ENCODE measurements at regions not wholly inside any gene's neighbourhood (a gene's known extent, or its start where the extent isn't known, plus 50 kb on each side); places are given as distances from the start of the nearest gene placed in this dataset.

DNA sequence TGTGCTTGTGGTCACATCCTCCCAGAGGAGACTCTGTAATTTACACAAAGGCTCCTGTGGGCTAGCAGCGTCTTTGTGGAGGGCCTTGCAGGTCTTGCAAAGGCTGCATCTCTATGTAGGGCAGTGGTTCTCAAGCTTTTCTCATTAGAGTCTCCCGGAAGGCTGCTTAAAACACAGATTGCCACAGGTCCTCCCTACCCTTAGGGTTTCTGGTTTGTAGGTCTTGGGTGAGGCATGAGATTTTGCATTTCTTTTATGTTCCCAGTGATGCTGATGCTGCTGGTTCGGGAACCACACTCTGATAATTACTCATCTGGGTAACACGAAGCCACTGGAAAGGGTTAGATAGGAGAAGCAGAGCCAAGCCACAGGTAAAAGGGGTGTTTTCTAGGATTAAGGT, 151.3 kb upstream of the ZBED5 start:
- TF ChIP-seq ZFX (IDR thresholded peaks at IDR 0.05): no peak
- TF ChIP-seq, protein P1, sequence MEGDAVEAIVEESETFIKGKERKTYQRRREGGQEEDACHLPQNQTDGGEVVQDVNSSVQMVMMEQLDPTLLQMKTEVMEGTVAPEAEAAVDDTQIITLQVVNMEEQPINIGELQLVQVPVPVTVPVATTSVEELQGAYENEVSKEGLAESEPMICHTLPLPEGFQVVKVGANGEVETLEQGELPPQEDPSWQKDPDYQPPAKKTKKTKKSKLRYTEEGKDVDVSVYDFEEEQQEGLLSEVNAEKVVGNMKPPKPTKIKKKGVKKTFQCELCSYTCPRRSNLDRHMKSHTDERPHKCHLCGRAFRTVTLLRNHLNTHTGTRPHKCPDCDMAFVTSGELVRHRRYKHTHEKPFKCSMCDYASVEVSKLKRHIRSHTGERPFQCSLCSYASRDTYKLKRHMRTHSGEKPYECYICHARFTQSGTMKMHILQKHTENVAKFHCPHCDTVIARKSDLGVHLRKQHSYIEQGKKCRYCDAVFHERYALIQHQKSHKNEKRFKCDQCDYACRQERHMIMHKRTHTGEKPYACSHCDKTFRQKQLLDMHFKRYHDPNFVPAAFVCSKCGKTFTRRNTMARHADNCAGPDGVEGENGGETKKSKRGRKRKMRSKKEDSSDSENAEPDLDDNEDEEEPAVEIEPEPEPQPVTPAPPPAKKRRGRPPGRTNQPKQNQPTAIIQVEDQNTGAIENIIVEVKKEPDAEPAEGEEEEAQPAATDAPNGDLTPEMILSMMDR (conservative IDR thresholded peaks at IDR 0.05): no peak
- no peak overlapping the region for H3K27ac ChIP-seq

DNA sequence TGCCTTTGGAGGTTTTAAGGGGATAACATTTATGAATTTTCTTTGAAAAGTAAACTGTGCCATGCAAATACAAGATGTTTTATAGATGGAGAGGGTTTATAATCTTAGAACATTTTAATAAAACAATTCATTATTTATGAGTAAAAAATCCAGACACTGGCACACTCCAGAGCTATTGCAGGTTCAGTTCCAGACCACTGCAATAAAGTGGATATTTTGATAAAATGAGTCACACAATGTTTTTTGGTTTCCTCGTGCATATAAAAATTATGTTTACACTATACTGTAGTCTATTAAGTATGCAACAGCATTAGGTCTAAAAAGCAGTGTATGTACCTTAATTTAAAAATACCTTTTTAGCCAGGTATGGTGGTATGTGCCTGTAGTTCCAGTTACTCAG, 146.2 kb upstream of the ZBED5 start:
- no peak overlapping the region for H3K27ac ChIP-seq
- TF ChIP-seq, protein P1 (conservative IDR thresholded peaks at IDR 0.05): no peak
- no peak for TF ChIP-seq ZFX (IDR thresholded peaks at IDR 0.05)

DNA sequence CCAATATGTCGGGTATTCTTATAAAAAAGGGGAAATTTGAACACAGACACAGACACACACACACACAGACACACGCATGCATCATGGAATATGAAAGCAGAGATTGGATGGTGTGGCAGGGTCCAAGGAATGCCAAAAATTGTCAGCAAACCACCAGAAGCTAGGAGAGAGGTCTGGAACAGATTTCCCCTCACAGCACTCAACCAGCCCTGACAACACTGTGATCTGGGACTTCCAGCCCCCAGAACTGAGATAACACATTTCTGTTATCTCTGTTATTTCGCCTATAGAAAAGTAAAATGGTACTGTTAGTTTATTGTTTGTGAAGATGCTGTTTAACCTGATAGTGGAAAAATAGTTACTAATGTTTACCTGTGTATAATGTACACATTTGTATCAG, 145.4 kb upstream of the ZBED5 start:
- no peak for TF ChIP-seq ZFX (IDR thresholded peaks at IDR 0.05)
- TF ChIP-seq, protein P1 (conservative IDR thresholded peaks at IDR 0.05): no peak
- no peak overlapping the region for H3K27ac ChIP-seq

DNA sequence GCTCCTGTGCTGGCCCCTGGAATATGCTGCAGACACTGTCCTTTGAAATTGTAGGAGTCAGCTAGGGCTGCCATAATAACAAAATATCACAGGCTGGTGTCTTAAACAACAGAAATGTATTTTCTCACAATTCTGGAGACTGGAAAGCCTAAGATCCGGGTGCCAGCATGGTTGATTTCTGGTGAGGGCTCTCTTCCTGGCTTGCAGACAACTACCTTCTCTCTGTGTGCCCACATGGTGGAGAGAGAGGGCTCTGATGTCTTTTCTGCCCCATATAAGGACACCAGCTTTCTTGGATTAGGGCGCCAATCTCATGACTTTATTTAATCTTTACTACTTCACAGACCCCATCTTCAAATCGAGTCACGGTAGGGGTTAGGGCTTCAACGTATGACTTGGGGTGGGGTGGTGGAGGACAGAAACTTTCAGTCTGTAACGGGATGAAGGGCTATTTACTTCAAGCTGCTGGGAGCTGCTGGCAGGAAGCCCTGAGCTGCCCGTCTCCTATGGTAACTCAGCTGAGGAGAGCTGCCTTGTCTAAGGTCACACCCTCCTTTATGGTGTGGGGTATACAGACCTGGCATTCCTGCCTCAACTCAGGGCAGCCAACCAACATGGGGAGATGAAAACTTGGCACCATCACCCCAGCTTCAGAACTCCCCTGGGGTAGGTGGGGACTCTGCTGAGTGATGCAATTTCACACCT, 142.9 kb upstream of the ZBED5 start:
- no peak for TF ChIP-seq ZFX (IDR thresholded peaks at IDR 0.05)
- TF ChIP-seq, protein P1 (conservative IDR thresholded peaks at IDR 0.05): no peak
- no peak overlapping the region for H3K27ac ChIP-seq

DNA sequence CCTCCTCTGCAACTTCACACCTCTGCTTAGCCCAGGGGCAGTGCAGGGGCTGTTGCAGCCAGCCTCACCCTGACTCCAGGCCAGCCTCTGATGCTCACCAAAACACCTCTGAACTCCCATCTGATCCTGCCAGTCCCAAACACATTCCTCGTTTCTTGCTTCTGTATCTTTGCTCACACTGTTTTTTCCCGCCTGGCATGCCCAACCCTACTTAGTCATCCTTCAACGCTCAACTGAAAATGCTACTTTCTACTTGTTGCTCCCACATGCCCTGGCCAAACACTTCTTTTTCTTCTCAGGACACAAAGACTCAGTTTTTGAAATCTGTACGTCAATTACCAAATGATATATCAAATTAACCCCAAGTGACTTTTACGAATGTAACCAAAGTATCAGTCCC, 140.8 kb upstream of the ZBED5 start:
- TF ChIP-seq ZFX (IDR thresholded peaks at IDR 0.05): no peak
- TF ChIP-seq, protein P1 (conservative IDR thresholded peaks at IDR 0.05): no peak

DNA sequence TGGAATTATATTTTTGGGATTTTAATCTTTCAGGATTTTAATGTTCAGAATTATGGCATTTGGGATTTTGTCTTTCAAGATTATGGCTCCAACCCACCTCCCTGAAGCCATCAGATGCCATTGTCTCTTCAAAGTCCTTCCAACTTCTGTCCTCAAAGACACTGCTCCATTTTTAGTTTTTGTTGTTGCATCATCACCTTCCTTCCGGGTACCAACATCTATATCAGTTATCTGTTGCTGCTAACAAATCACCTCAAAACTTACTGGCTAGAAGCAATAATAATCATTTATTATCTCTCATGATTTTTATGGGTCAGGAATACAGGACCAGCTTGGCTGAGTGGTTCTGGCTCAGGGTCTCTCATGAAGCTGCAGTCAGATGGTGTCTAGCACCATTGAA, 138.8 kb upstream of the ZBED5 start:
- no peak overlapping the region for H3K27ac ChIP-seq
- TF ChIP-seq, protein P1 (conservative IDR thresholded peaks at IDR 0.05): no peak
- TF ChIP-seq ZFX (IDR thresholded peaks at IDR 0.05): no peak

More for the DNA sequence above, 140.8 kb upstream of the ZBED5 start:
- H3K27ac ChIP-seq: no peak overlapping the region

DNA sequence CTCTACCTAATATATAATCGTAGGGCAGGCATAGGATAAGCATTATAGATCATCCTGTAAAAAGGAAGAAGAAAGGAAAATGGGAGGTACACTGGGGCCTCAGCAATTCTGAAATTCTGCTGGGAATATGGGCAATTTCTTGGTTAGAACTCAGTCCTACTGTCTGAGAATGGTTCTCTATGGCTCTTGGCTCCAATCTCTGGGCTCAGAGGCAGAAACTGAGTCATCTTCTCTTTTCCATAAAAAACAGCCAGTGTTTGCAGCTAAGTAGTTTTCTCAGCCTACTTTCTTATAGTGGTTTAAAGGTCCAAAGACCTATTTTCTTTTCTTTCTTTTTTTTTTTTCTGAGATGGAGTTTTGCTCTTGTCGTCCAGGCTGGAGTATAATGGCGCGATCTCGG, 135.8 kb upstream of the ZBED5 start:
- TF ChIP-seq, protein P1 (conservative IDR thresholded peaks at IDR 0.05): no peak
- TF ChIP-seq ZFX (IDR thresholded peaks at IDR 0.05): no peak
- no peak overlapping the region for H3K27ac ChIP-seq
